Peyer's patch (tissue), 4 donors: ENCODE measurements at regions not wholly inside any gene's neighbourhood (a gene's known extent, or its start where the extent isn't known, plus 50 kb on each side); places are given as distances from the start of the nearest gene placed in this dataset.

Experiments
- POLR2A ChIP-seq, 2 donors: fragments of 450-650 bp; IDR thresholded peaks; one replicate each; pipeline ENCODE4 v1.5.1; 2017; ENCODE audit warnings: antibody characterized with exemption in 2 of 2, mild to moderate bottlenecking in 2 of 2, moderate library complexity in 2 of 2
- TF ChIP-seq, protein P1 (sequence below), 6 experiments: fragments of 450-650 bp in 4 of 6; fragments of 200-600 bp in 2 of 6; sonication (generic) in 1 of 6; IDR thresholded peaks; one replicate each; pipeline ENCODE4 v1.5.1; 2017 to 2019; ENCODE audit warnings: antibody characterized with exemption in 6 of 6, mild to moderate bottlenecking in 3 of 6, moderate library complexity in 1 of 6

DNA sequence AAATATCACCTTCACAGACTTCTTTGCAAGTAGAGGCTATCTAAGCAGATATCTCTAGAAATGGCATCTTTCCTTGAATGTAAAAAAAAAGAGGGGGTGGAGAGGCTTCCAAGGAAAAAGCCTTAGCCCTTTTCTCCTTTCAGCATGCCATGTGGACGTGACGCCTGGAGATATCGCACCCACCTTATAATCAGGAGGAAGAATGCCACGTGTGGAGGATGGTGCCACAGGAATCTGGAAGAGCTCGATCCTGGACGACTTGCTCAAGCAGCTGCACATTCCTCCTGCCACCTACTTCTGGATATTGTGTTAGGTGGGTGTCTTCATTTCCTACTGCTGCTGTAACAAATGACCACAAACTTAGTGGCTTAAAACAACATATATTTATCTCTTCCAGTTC is 203.6 kb downstream of the NUAK1 start:
- no peak for TF ChIP-seq POLR2A (IDR thresholded peaks at IDR 0.05)
- TF ChIP-seq, protein P1, sequence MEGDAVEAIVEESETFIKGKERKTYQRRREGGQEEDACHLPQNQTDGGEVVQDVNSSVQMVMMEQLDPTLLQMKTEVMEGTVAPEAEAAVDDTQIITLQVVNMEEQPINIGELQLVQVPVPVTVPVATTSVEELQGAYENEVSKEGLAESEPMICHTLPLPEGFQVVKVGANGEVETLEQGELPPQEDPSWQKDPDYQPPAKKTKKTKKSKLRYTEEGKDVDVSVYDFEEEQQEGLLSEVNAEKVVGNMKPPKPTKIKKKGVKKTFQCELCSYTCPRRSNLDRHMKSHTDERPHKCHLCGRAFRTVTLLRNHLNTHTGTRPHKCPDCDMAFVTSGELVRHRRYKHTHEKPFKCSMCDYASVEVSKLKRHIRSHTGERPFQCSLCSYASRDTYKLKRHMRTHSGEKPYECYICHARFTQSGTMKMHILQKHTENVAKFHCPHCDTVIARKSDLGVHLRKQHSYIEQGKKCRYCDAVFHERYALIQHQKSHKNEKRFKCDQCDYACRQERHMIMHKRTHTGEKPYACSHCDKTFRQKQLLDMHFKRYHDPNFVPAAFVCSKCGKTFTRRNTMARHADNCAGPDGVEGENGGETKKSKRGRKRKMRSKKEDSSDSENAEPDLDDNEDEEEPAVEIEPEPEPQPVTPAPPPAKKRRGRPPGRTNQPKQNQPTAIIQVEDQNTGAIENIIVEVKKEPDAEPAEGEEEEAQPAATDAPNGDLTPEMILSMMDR (IDR thresholded peaks at IDR 0.05) = no peak
